ENCODE measurements at regions not wholly inside any gene's neighbourhood (a gene's known extent, or its start where the extent isn't known, plus 50 kb on each side); places are given as distances from the start of the nearest gene placed in this dataset.

- no peak for DNase-seq
These were observed 620.6 kb downstream of the RAPGEF2 start for GRCh38 chr4:159723341-159724048.

- no peak for DNase-seq
These were observed 622.7 kb downstream of the RAPGEF2 start for GRCh38 chr4:159725571-159725970.

- no peak for DNase-seq
These were observed 632.7 kb downstream of the RAPGEF2 start for GRCh38 chr4:159735281-159736207.

- DNase-seq = no peak
These were observed 633.5 kb downstream of the RAPGEF2 start for GRCh38 chr4:159736411-159736810.

GRCh38 chr4:159743971-159744370 is 641.1 kb downstream of the RAPGEF2 start:
- no peak for DNase-seq

- no peak for DNase-seq
These were observed 645.1 kb downstream of the RAPGEF2 start for GRCh38 chr4:159747983-159748382.

GRCh38 chr4:159748834-159749444 is 646.1 kb downstream of the RAPGEF2 start:
- no peak for DNase-seq

GRCh38 chr4:159757499-159757898 is 654.6 kb downstream of the RAPGEF2 start:
- DNase-seq = no peak

- no peak for DNase-seq
These were observed 655.2 kb downstream of the RAPGEF2 start for GRCh38 chr4:159758061-159758460.

GRCh38 chr4:159762672-159763071 is 659.8 kb downstream of the RAPGEF2 start:
- no peak for DNase-seq

GRCh38 chr4:159764343-159764952 is 661.6 kb downstream of the RAPGEF2 start:
- peak in 14 of 58 donors; percentile 0 to 48 (median 2) for DNase-seq

GRCh38 chr4:159765382-159765781 is 662.5 kb downstream of the RAPGEF2 start:
- no peak for DNase-seq

- DNase-seq = no peak
These were observed 663.4 kb downstream of the RAPGEF2 start for GRCh38 chr4:159766241-159766640.

- DNase-seq = no peak
These were observed 664.5 kb downstream of the RAPGEF2 start for GRCh38 chr4:159767406-159767805.

- no peak for DNase-seq
These were observed 665.1 kb downstream of the RAPGEF2 start for GRCh38 chr4:159768016-159768415.

- DNase-seq = no peak
These were observed 667.5 kb downstream of the RAPGEF2 start for GRCh38 chr4:159770401-159770800.

GRCh38 chr4:159770969-159771368 is 668.1 kb downstream of the RAPGEF2 start:
- no peak for DNase-seq

- no peak for DNase-seq
These were observed 674.1 kb downstream of the RAPGEF2 start for GRCh38 chr4:159776961-159777360.

- DNase-seq = no peak
These were observed 674.8 kb downstream of the RAPGEF2 start for GRCh38 chr4:159777689-159778088.

- DNase-seq = no peak
These were observed 675.4 kb downstream of the RAPGEF2 start for GRCh38 chr4:159778298-159778697.

GRCh38 chr4:159779716-159780115 is 676.8 kb downstream of the RAPGEF2 start:
- no peak for DNase-seq

Measured in anterior cingulate cortex (tissue), 58 donors.